WERI-Rb-1 (cell line): ENCODE measurements at regions not wholly inside any gene's neighbourhood (a gene's known extent, or its start where the extent isn't known, plus 50 kb on each side); places are given as distances from the start of the nearest gene placed in this dataset.

Source experiments
- DNase-seq: peaks from one replicate; pipeline ENCODE4 v3.0.0-alpha.2; 2020
- H3K27ac ChIP-seq: fragments of 250-450 bp; sonication (Bioruptor Pico); 2 replicates; pipeline ENCODE4 v1.5.1; 2020; ENCODE audit warnings: mild to moderate bottlenecking, moderate library complexity
- H3K27me3 ChIP-seq: fragments of 250-450 bp; sonication (Bioruptor Pico); 2 replicates; pipeline ENCODE4 v1.5.1; 2021; ENCODE audit warnings: mild to moderate bottlenecking, low read depth, moderate library complexity; ENCODE audit not compliant: insufficient read depth, severe bottlenecking
- H3K36me3 ChIP-seq: fragments of 250-450 bp; sonication (Bioruptor Pico); 2 replicates; pipeline ENCODE4 v1.5.1; 2020; ENCODE audit warnings: mild to moderate bottlenecking, moderate library complexity
- H3K4me3 ChIP-seq: 2 replicates; pipeline ENCODE4 v1.5.1; 2011; ENCODE audit warnings: low read depth, mild to moderate bottlenecking, control low read depth, low read length
- H3K9me3 ChIP-seq: fragments of 250-450 bp; sonication (Bioruptor Pico); 2 replicates; pipeline ENCODE4 v1.5.1; 2021; ENCODE audit warnings: mild to moderate bottlenecking, moderate library complexity; ENCODE audit not compliant: severe bottlenecking
- TF ChIP-seq, protein P1 (sequence below): IDR thresholded peaks from 2 replicates; pipeline ENCODE4 v1.5.1; 2011; ENCODE audit warnings: low read depth, mild to moderate bottlenecking, control low read depth, inconsistent platforms, low read length

DNA sequence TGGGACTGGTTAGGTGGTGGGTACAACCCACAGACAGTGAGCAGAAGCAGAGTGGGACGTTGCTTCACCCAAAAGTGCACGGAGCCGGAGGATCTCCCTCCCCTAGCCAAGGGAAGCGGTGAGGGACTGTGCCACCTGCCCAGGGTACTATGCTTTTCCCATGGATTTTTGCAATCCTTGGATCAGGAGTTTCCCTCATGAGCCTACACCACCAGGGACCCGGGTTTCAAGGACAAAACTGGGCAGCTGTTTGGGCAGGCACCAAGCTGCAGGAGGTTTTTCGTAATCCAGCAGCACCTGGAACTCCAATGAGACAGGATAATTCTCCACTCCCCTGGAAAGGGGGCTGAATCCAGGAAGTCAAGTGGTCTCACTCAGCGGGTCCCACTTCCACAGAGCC, 209.1 kb upstream of the CXCL12 start:
- DNase-seq, result no peak
- TF ChIP-seq, protein P1, sequence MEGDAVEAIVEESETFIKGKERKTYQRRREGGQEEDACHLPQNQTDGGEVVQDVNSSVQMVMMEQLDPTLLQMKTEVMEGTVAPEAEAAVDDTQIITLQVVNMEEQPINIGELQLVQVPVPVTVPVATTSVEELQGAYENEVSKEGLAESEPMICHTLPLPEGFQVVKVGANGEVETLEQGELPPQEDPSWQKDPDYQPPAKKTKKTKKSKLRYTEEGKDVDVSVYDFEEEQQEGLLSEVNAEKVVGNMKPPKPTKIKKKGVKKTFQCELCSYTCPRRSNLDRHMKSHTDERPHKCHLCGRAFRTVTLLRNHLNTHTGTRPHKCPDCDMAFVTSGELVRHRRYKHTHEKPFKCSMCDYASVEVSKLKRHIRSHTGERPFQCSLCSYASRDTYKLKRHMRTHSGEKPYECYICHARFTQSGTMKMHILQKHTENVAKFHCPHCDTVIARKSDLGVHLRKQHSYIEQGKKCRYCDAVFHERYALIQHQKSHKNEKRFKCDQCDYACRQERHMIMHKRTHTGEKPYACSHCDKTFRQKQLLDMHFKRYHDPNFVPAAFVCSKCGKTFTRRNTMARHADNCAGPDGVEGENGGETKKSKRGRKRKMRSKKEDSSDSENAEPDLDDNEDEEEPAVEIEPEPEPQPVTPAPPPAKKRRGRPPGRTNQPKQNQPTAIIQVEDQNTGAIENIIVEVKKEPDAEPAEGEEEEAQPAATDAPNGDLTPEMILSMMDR, result no peak
- Histone ChIP-seq H3K27me3 (peaks cover 86% of the 10 kb centered on the region), H3K36me3 (no peaks in the 10 kb centered on the region), H3K27ac (no peak overlapping the region), H3K4me3 (no peak overlapping the region), H3K9me3 (no peaks in the 10 kb centered on the region)

DNA sequence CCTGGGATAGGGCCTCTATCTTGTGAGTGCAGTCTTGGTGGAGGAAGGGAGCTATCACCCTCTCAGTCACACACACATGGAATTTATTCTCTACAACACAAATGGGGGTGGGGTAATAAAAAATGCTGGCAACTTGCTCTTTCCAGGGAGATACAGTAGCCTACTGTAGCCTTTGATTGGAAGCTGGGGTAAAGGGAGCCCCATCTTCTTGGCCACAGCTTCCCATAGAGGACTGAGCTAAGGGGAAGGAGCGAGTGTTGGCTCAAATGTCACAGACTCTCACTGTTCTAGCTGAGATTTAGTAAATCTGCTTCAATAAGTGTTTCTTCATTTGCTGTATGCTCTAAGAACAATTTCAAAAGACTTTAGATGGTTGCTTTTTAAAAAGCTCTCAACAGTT, 222.2 kb upstream of the CXCL12 start:
- TF ChIP-seq, protein P1, result no peak
- Histone ChIP-seq H3K27ac (no peak overlapping the region), H3K36me3 (no peaks in the 10 kb centered on the region), H3K4me3 (no peak overlapping the region), H3K27me3 (peaks cover 70% of the 10 kb centered on the region), H3K9me3 (no peaks in the 10 kb centered on the region)
- no peak for DNase-seq

DNA sequence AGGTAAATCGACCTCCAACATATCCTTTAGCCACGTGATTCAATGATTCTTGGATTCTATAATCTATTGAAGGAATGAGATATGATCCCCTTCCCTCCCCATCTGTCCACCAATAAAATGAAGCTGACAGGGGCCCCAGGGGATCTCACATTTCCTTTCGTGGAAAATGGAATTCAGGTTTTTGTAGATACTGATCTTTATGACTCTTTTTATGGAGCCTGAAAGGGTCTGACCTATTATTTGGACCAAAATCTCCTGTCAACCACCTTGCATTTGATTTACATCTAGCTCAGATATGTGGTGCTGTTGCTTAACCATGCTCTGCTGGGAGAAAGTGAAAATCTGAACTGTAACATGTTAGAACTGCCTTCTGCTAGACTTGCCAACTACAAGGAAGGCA, 234.0 kb upstream of the CXCL12 start:
- H3K9me3 ChIP-seq, result no peaks in the 10 kb centered on the region
- no peaks in the 10 kb centered on the region for H3K36me3 ChIP-seq
- DNase-seq, result no peak
- H3K27me3 ChIP-seq, result peaks cover 40% of the 10 kb centered on the region
- no peak overlapping the region for H3K27ac ChIP-seq
- TF ChIP-seq, protein P1, result no peak
- H3K4me3 ChIP-seq, result no peak overlapping the region

DNA sequence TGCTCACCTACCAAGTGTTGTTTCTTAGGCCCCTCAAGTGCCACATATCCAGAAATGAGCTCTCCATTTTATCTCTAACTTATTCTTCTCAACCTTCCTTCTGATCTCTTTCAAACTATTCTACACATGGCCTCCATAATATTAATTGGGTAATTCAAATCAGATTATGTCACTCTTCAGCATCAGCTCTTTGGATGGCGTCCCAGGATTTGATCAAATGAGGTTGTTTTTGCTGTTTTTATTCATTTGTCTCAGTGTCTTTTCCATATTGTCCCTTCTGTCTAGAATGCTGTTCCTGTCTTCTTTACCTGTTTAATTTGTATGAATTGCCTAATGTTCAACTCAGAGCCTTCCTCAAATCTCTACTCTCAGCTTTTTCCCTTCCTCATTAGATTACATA, 234.6 kb upstream of the CXCL12 start:
- no peaks in the 10 kb centered on the region for H3K9me3 ChIP-seq
- peaks cover 40% of the 10 kb centered on the region for H3K27me3 ChIP-seq
- H3K4me3 ChIP-seq, result no peak overlapping the region
- H3K27ac ChIP-seq, result no peak overlapping the region
- no peaks in the 10 kb centered on the region for H3K36me3 ChIP-seq
- DNase-seq, result no peak
- TF ChIP-seq, protein P1, result no peak

DNA sequence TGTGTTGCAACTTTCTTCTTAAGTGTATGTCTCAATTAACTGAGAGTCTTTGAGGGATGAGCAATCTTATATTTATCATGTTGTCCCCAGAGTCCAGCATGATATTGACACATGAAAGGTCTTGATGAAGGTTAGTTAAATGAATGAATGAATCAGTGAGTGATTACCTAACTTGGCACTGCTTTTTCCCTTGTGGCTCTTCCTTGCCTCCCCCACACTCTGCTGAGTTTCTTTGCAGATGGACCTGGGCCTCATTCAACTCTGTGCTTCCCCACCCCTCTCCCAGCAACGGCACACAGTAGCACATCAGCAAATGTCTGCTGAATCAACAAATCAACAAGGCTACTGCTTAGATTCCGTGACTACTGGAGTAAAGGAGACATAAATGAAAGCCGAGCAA, 235.1 kb upstream of the CXCL12 start:
- H3K27ac ChIP-seq, result no peak overlapping the region
- DNase-seq, result no peak
- peaks cover 42% of the 10 kb centered on the region for H3K27me3 ChIP-seq
- TF ChIP-seq, protein P1, result no peak
- no peak overlapping the region for H3K4me3 ChIP-seq
- no peaks in the 10 kb centered on the region for H3K36me3 ChIP-seq
- H3K9me3 ChIP-seq, result no peaks in the 10 kb centered on the region

DNA sequence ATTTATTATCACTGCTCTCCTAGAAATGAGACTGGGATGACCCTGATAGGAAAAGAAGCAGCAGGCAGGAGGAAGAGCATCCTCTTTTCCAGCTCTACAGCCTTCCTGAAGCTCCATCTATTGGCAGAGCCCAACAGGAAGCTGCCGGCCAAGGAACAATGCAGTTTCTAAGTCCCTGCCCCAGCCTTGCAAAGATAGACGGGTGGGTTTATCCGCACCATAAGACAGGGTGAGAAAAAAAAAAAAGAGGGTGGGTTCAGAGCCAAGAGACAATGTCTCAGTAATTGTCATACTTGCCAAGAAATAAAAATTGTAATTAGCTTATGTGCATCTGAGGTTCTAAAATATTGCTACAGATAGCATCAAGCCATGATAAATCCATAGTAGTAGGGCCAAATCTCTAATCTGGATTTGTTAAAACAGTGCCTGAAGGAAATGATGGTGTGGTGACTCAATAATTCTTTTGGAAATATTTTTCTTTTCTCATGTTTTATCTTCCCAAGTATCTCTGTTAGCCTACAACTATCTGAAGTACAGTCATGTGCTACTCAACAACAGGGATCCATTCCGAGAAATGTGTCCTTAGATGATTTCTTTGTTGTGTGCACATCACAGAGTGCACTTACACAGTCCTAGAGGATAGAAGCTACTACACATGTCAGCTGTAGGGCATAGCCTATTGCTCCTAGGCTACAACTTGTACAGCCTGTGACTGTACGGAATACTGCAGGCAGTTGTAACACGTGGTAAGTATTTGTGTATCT, 242.9 kb upstream of the CXCL12 start:
- DNase-seq, result no peak
- H3K36me3 ChIP-seq, result no peaks in the 10 kb centered on the region
- H3K9me3 ChIP-seq, result no peaks in the 10 kb centered on the region
- H3K27ac ChIP-seq, result no peak overlapping the region
- TF ChIP-seq, protein P1, result no peak
- no peak overlapping the region for H3K4me3 ChIP-seq
- peaks cover 18% of the 10 kb centered on the region for H3K27me3 ChIP-seq
